HG02885 (cell line): ENCODE measurements at regions not wholly inside any gene's neighbourhood (a gene's known extent, or its start where the extent isn't known, plus 50 kb on each side); places are given as distances from the start of the nearest gene placed in this dataset.
"Not testable (repeated sequence)": the region's sequence is repeated elsewhere in the genome, so short reads cannot be mapped to it uniquely, and the experiment has no call there.

Source experiments
- ATAC-seq: cut with Tn5 transposase; IDR thresholded peaks from one replicate; pipeline ENCODE4 v1.9.1; 2021; ENCODE audit warnings: mild to moderate bottlenecking; ENCODE audit not compliant: unreplicated experiment, poor library complexity

- no peak for ATAC-seq
Observed at GRCh38 chr12:89192429-89192828, 159.9 kb downstream of the DUSP6 start.

GRCh38 chr12:89191597-89191996 is 160.7 kb downstream of the DUSP6 start:
- not testable (repeated sequence) for ATAC-seq

GRCh38 chr12:89189448-89189847 is 162.9 kb downstream of the DUSP6 start:
- ATAC-seq, result no peak

GRCh38 chr12:89187507-89187906 is 164.8 kb downstream of the DUSP6 start:
- no peak for ATAC-seq

GRCh38 chr12:89185889-89186288 is 166.4 kb downstream of the DUSP6 start:
- ATAC-seq, result no peak

GRCh38 chr12:89185181-89185580 is 167.1 kb downstream of the DUSP6 start:
- ATAC-seq, result no peak

- ATAC-seq, result no peak
Observed at GRCh38 chr12:89183985-89184435, 168.3 kb downstream of the DUSP6 start.

GRCh38 chr12:89181271-89181920 is 170.9 kb downstream of the DUSP6 start:
- no peak for ATAC-seq

GRCh38 chr12:89180496-89180895 is 171.8 kb downstream of the DUSP6 start:
- no peak for ATAC-seq

GRCh38 chr12:89179983-89180382 is 172.3 kb downstream of the DUSP6 start:
- ATAC-seq, result no peak

- ATAC-seq, result no peak
Observed at GRCh38 chr12:89179245-89179644, 173.1 kb downstream of the DUSP6 start.

GRCh38 chr12:89177802-89178395 is 174.4 kb downstream of the DUSP6 start:
- ATAC-seq, result no peak

GRCh38 chr12:89176676-89177075 is 175.6 kb downstream of the DUSP6 start:
- no peak for ATAC-seq

- ATAC-seq, result no peak
Observed at GRCh38 chr12:89173678-89174077, 178.6 kb downstream of the DUSP6 start.

- no peak for ATAC-seq
Observed at GRCh38 chr12:89173096-89173495, 179.2 kb downstream of the DUSP6 start.

GRCh38 chr12:89172224-89172623 is 180.1 kb downstream of the DUSP6 start:
- ATAC-seq, result no peak

- no peak for ATAC-seq
Observed at GRCh38 chr12:89169321-89169720, 183.0 kb downstream of the DUSP6 start.

GRCh38 chr12:89167986-89168385 is 184.3 kb downstream of the DUSP6 start:
- ATAC-seq, result no peak

GRCh38 chr12:89166525-89166934 is 185.8 kb downstream of the DUSP6 start:
- peak; percentile 90 for ATAC-seq

GRCh38 chr12:89166121-89166520 is 186.2 kb downstream of the DUSP6 start:
- no peak for ATAC-seq

- ATAC-seq, result no peak
Observed at GRCh38 chr12:89165703-89166102, 186.6 kb downstream of the DUSP6 start.

GRCh38 chr12:89163918-89164317 is 188.4 kb downstream of the DUSP6 start:
- no peak for ATAC-seq
